CD4-positive, alpha-beta T cell treated with Interferon alpha-2 for 1 hour (primary cell): ENCODE measurements at regions not wholly inside any gene's neighbourhood (a gene's known extent, or its start where the extent isn't known, plus 50 kb on each side); places are given as distances from the start of the nearest gene placed in this dataset.

Experiments
- DNase-seq, 2 donors: peaks; one replicate each; pipeline ENCODE4 v3.0.0-alpha.2; 2020 to 2022

DNA sequence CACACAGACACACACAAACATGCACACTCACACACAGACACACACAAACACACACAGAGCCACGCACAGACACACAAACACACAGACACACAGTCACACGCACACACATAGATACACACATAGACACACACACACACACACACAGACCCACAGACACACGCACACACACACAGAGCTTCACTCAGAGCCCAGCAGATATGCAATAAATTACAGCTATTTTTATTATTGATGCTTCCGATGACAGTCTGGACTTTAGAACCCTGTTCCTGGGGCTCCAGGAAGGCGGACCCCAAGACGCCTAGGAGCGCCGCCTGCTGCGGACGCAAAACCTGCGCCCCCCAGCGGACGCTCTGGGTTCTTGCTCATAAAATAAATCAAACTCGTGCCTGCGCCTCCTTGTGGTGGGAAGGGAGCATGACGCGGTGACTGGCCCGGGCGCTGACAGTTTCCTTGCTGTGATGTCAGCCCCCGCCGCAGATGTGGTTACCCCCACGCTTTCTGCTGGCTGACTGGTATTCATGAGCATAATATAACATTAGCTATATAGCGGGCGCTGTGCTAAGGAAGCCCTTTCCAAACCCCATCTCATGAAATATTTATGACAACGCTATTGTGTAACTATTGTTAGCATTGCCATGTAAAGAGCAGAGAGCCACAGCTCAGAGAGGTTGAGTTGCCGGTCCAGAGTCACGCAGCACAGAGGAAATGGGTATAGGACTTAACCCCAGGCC, 64.4 kb upstream of the TM9SF2 start:
- DNase-seq, result peak; percentile 91 to 94

DNA sequence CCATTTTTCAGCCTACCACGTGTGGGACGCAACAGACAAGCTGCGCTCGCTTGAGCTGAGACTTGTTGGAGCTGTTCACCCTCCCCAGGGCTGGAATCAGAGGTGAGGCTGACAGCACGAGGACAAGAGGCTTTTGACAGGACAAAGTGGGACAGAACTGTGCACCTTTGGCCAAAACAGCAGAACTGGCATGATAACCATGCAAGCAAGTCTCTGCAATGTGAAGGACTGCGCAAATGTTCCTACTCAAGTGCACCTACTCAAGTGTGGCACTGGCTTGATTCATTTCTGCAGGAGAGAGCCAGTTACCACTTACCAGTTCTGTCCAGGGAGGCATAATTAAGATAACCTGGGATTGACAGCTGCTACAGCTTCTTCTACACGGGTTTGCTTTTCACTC, 62.2 kb upstream of the TM9SF2 start:
- no peak for DNase-seq

DNA sequence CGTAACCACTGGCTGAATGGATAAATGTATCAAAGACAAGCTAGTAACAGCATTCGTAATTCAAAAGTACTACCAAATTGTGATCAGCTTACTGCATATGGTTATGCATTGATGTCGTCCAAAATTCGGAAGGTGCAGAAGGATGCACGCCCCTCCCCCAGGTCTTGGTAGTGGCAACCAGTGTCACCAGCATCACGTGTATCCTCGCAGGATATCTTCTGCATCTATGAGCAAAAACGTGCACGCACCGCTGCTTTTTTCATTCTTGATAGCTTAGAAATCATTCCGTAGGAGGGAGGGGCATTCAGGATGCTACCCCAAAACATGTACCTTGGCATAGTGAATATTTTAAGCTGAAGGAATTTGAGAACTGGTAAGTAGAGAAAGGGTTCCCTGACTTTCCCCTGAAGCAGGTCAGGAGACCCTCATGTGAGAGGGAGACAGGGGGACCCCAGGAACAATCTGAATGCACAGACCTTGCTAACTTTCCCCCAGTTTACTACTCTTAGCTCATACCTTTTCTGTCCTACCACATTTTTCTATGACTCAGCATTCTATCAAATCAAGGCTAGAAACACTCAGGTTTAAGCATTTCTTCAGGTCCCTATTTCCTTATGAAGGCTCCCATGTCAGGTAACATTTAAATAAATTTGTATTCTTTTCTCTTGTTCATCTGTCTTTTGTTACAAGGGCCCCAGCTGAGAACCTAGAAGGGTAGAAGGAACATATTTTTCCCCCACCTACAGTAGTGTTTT, 61.2 kb upstream of the TM9SF2 start:
- DNase-seq, result no peak

DNA sequence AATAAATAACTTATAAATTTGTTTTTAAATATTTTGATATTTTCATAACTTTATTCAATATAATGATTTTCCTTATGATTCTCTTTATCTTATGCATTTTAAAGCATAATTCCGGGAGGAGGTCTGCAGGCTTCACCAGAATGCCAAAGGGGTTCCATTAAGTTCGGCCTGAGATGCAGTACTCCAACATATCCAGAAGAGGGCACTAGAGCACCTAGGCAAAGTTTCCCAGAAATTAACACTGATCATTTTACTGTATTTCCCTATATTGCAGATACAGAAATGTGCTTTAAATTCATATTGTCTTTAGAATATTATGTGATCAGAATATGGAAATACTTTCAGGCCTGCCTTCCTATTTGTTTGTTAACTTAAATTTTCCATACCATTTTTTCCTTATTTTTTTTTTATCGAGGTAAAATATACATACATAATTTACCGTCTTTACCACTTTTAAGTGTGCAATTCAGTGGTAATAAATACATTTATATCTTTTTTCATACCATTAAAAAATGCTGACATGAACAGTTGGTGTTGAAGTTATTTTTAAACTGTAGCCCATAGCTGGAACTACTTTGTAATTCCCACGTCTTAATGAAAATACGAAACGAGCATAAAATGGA, 58.9 kb upstream of the TM9SF2 start:
- peak; percentile 61 to 82 for DNase-seq

DNA sequence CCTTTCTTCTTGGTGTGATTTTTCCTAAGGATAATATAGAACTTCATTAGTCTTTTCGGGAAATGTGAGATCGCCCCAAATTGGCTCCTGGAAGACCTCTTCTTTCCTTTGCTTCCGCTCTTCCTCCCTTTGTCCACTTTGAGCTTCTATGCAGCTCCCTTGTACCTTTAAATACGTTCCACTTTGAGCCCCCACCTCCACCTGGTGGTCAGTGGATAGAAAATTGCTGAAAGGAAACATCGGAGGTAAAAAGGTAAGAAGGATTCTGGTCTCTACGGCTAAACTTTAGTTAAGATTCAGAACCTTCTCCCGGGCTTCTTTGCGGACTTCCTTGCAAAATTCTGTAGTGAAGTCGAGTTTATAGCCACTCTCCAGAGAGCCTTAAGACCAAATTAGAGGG, 55.0 kb upstream of the TM9SF2 start:
- no peak for DNase-seq

DNA sequence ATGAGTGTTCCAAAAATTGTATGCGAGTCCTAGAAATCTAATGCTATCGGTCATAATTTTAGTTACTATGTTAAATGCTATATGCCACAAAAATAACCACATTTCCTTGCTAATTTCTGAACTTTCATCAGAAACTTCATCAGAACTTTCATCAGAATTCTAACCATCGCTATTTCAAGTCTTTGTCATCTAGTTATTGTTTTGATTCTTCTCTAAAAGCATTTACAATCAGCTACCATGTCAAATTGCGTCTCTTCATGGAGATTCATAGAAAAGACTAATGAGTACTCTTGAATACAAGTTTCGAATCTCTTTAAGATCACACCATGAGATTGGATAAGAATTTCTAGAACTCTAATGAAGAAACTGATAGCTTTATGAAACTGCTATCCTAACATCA, 52.7 kb upstream of the TM9SF2 start:
- no peak for DNase-seq

DNA sequence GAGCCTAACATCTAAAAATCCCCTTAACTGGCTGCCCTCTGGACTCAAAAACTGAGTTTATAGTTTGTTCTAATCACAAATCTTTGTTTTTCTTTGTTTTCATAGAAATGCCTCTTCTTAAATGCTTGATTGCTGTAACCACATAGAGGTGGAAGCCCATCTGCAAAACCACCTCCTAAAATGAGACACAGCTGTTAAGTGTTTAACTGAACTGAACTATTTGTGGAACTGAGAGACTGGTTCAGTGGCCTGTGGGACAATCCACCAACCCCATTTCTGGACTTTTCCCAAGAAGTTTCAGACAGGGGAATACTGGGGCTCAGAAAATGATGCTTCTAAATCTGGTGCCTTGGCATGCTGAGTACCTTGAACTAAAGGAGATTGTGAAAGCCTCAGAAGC, 50.9 kb upstream of the TM9SF2 start:
- DNase-seq, result no peak
